Breast epithelium (tissue), 3 donors: ENCODE measurements at regions not wholly inside any gene's neighbourhood (a gene's known extent, or its start where the extent isn't known, plus 50 kb on each side); places are given as distances from the start of the nearest gene placed in this dataset.

Experiments used
- POLR2AphosphoS5 ChIP-seq, 3 donors: sonication (generic); formaldehyde crosslinking; IDR thresholded peaks; one replicate each; pipeline ENCODE4 v1.6.1; 2017; ENCODE audit warnings: antibody characterized with exemption in 3 of 3
- TF ChIP-seq, protein P1 (sequence below), 3 donors: fragments of 450-650 bp; IDR thresholded peaks; one replicate each; pipeline ENCODE4 v1.5.1; 2016 to 2017; ENCODE audit warnings: antibody characterized with exemption in 3 of 3, mild to moderate bottlenecking in 3 of 3, moderate library complexity in 3 of 3

DNA sequence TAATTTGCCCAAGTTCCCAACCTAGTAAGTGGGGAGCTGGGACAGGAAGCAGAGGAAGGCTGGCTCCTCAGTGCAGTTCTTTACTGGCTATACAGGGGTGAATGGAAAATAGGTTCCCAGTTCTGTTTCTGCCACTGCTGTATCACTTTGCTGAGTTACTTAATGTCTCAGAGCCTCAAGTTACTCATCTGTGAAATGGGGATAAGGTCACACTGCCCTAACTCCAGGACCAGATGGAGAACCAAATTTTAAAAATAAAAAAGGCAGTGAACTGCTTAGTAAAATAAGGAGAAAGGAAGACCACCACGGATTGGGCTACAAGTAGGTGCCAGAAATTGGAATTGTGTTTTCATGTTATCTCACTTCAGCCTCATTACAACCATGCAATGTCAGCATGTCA lies 147.8 kb downstream of the OMA1 start:
- TF ChIP-seq, protein P1, sequence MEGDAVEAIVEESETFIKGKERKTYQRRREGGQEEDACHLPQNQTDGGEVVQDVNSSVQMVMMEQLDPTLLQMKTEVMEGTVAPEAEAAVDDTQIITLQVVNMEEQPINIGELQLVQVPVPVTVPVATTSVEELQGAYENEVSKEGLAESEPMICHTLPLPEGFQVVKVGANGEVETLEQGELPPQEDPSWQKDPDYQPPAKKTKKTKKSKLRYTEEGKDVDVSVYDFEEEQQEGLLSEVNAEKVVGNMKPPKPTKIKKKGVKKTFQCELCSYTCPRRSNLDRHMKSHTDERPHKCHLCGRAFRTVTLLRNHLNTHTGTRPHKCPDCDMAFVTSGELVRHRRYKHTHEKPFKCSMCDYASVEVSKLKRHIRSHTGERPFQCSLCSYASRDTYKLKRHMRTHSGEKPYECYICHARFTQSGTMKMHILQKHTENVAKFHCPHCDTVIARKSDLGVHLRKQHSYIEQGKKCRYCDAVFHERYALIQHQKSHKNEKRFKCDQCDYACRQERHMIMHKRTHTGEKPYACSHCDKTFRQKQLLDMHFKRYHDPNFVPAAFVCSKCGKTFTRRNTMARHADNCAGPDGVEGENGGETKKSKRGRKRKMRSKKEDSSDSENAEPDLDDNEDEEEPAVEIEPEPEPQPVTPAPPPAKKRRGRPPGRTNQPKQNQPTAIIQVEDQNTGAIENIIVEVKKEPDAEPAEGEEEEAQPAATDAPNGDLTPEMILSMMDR (IDR thresholded peaks at IDR 0.05), result no peak
- no peak for TF ChIP-seq POLR2AphosphoS5 (IDR thresholded peaks at IDR 0.05)
